ENCODE measurements at regions not wholly inside any gene's neighbourhood (a gene's known extent, or its start where the extent isn't known, plus 50 kb on each side); places are given as distances from the start of the nearest gene placed in this dataset.

GRCh38 chr16:85980686-85981085, 81.7 kb downstream of the IRF8 start:
- no peak for DNase-seq (ENCODE audit: extremely low spot score)
- ChIA-PET POLR2A (no interaction called here), CTCF (interaction anchor here (1.7 kb wide), 1 partner anchor 161 kb away, joined by 7 read pairs; no protein-coding TSS in a partner anchor)
- TF ChIP-seq BHLHE40 (IDR thresholded peaks at IDR 0.05; ENCODE audit: borderline replicate concordance): no peak
- no peak for TF ChIP-seq ELF4 (IDR thresholded peaks at IDR 0.05)
- no peak for TF ChIP-seq CTBP1 (IDR thresholded peaks at IDR 0.05; ENCODE audit: borderline replicate concordance)
- no peak for TF ChIP-seq L3MBTL2 (conservative IDR thresholded peaks at IDR 0.05)
- TF ChIP-seq HDGF (IDR thresholded peaks at IDR 0.05; ENCODE audit: borderline replicate concordance): no peak
- TF ChIP-seq ARNT (IDR thresholded peaks at IDR 0.05): no peak
- no peak for TF ChIP-seq LEF1 (IDR thresholded peaks at IDR 0.05; ENCODE audit: borderline replicate concordance)
- TF ChIP-seq FOXK2 (IDR thresholded peaks at IDR 0.05): no peak
- no peak for TF ChIP-seq SP1 (IDR thresholded peaks at IDR 0.05)
- no peak for TF ChIP-seq FOXM1 (IDR thresholded peaks at IDR 0.05; ENCODE audit: borderline replicate concordance)
- no peak for TF ChIP-seq TARDBP (IDR thresholded peaks at IDR 0.05)
- TF ChIP-seq NFRKB (IDR thresholded peaks at IDR 0.05): no peak
- TF ChIP-seq PKNOX1 (IDR thresholded peaks at IDR 0.05): no peak
- TF ChIP-seq FOXA1 (IDR thresholded peaks at IDR 0.05): no peak
- no peak for TF ChIP-seq SUZ12 (IDR thresholded peaks at IDR 0.05)
- no peak for TF ChIP-seq ZNF384 (IDR thresholded peaks at IDR 0.05)

- ChIA-PET POLR2A (no interaction called here), CTCF (interaction anchor here (1.7 kb wide), 1 partner anchor 163 kb away, joined by 7 read pairs; no protein-coding TSS in a partner anchor)
- DNase-seq (ENCODE audit: extremely low spot score): no peak
- TF ChIP-seq BHLHE40 (IDR thresholded peaks at IDR 0.05; ENCODE audit: borderline replicate concordance) (no peak), NFRKB (IDR thresholded peaks at IDR 0.05) (no peak), ZNF384 (IDR thresholded peaks at IDR 0.05) (no peak), FOXA1 (IDR thresholded peaks at IDR 0.05) (no peak), HDGF (IDR thresholded peaks at IDR 0.05; ENCODE audit: borderline replicate concordance) (no peak), ELF4 (IDR thresholded peaks at IDR 0.05) (no peak), FOXM1 (IDR thresholded peaks at IDR 0.05; ENCODE audit: borderline replicate concordance) (no peak), ARNT (IDR thresholded peaks at IDR 0.05) (no peak), L3MBTL2 (conservative IDR thresholded peaks at IDR 0.05) (no peak), SUZ12 (IDR thresholded peaks at IDR 0.05) (no peak)
Observed at GRCh38 chr16:85981826-85982562, 83.0 kb downstream of the IRF8 start.

DNA sequence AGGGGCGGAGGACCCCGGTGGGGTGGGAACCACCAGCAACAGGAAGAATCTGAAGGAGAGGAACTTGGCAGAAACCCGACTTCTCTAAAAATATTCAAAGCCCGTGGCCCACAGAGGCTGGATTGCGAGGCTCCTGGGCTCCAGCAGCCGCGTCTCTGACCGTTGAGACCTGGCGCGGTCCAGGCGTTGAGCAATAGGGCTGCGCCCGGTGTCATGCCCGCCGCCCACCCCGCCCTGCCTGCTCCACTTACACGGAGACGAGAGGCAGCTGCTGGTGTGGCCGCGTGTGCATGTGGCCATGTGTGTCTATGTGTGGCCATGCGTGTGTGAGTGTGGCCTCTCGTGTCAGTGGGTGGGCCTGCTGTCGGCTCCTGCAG, 83.6 kb downstream of the IRF8 start:
- TF ChIP-seq HDGF (IDR thresholded peaks at IDR 0.05; ENCODE audit: borderline replicate concordance) (no peak), ARNT (IDR thresholded peaks at IDR 0.05) (no peak), BHLHE40 (IDR thresholded peaks at IDR 0.05; ENCODE audit: borderline replicate concordance) (no peak), FOXK2 (IDR thresholded peaks at IDR 0.05) (no peak), TARDBP (IDR thresholded peaks at IDR 0.05) (no peak), PKNOX1 (IDR thresholded peaks at IDR 0.05) (no peak), LEF1 (IDR thresholded peaks at IDR 0.05; ENCODE audit: borderline replicate concordance) (no peak), ZNF384 (IDR thresholded peaks at IDR 0.05) (no peak)
- ChIA-PET POLR2A (no interaction called here), CTCF (interaction anchor here (0.6 to 1.7 kb wide), 2 partner anchors 127 to 163 kb away, joined by 4 to 7 read pairs; no protein-coding TSS in a partner anchor)
- DNase-seq (ENCODE audit: extremely low spot score): no peak

DNA sequence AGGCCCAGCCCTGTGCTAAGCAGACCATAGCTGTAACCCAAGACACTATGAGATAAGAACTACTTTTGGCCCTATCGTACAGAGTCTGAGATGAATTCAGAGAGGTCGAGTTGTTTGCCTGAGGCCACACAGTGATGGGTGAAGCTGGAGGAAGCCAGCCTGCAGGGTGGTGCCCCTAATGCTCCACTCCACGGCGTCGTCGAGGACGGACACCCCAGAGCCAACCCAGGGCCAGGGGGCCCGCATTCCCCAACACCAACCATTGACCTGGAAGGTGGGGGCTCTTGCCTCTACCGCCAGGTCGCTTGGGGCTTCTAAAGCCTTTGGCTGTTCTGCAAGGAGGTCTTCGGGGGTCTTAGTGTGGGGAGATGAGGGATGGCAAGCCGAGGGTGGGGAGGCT, 84.1 kb downstream of the IRF8 start:
- DNase-seq (ENCODE audit: extremely low spot score): no peak
- TF ChIP-seq TARDBP (IDR thresholded peaks at IDR 0.05) (no peak), ZNF384 (IDR thresholded peaks at IDR 0.05) (no peak), SUZ12 (IDR thresholded peaks at IDR 0.05) (no peak), ARNT (IDR thresholded peaks at IDR 0.05) (no peak)
- ChIA-PET POLR2A (no interaction called here), CTCF (interaction anchor here (0.6 to 0.8 kb wide), 2 partner anchors 127 to 164 kb away, joined by 4 read pairs; no protein-coding TSS in a partner anchor)

- no peak for DNase-seq (ENCODE audit: extremely low spot score)
- ChIA-PET CTCF (interaction anchor here (0.6 to 0.8 kb wide), 2 partner anchors 164 to 357 kb away, joined by 3 to 4 read pairs; no protein-coding TSS in a partner anchor), POLR2A (no interaction called here)
- TF ChIP-seq ARNT (IDR thresholded peaks at IDR 0.05) (no peak), SP1 (IDR thresholded peaks at IDR 0.05) (no peak), ZNF384 (IDR thresholded peaks at IDR 0.05) (no peak), FOXA1 (IDR thresholded peaks at IDR 0.05) (no peak), SUZ12 (IDR thresholded peaks at IDR 0.05) (no peak), TARDBP (IDR thresholded peaks at IDR 0.05) (no peak), FOXK2 (IDR thresholded peaks at IDR 0.05) (no peak), ELF4 (IDR thresholded peaks at IDR 0.05) (no peak), PKNOX1 (IDR thresholded peaks at IDR 0.05) (no peak), LEF1 (IDR thresholded peaks at IDR 0.05; ENCODE audit: borderline replicate concordance) (no peak), HDGF (IDR thresholded peaks at IDR 0.05; ENCODE audit: borderline replicate concordance) (no peak)
Observed at GRCh38 chr16:85983606-85984230, 84.8 kb downstream of the IRF8 start.

GRCh38 chr16:85984231-85984880, 85.4 kb downstream of the IRF8 start:
- ChIA-PET CTCF (interaction anchor here (0.5 to 5.8 kb wide), 3 partner anchors 138 to 165 kb away, joined by 3 to 32 read pairs (median 8); no protein-coding TSS in a partner anchor), POLR2A (no interaction called here)
- no peak for DNase-seq (ENCODE audit: extremely low spot score)
- TF ChIP-seq FOXM1 (IDR thresholded peaks at IDR 0.05; ENCODE audit: borderline replicate concordance): no peak
- TF ChIP-seq ARNT (IDR thresholded peaks at IDR 0.05): no peak
- TF ChIP-seq ELF4 (IDR thresholded peaks at IDR 0.05): no peak
- TF ChIP-seq LEF1 (IDR thresholded peaks at IDR 0.05; ENCODE audit: borderline replicate concordance): no peak
